ENCODE measurements at regions not wholly inside any gene's neighbourhood (a gene's known extent, or its start where the extent isn't known, plus 50 kb on each side); places are given as distances from the start of the nearest gene placed in this dataset.

DNA sequence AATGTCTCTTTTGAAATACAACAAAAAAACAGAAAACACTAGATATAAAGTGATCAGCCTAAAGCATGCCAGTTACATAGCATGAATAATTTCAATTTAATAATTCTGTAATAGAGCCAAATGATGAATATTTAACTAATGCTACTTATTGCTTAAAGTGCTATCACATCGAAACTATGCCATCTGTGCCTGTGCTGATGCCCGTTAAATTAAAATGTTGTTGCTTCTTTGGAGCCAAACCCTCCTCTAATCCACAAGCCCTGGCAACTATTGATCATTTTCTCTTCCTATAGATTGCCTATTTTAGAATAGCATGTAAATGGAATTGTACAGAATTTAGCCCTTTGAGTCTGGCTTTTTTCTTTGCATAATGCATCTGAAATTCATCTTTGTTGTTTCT, 356.2 kb downstream of the CHSY3 start:
- ATAC-seq (no peak), DNase-seq (no peak)
- Mint-ChIP-seq H3K27me3 (ENCODE audit: low read depth in 2 of 2) (no peaks in the 10 kb centered on the region), H3K4me1 (no peaks in the 10 kb centered on the region), H3K27ac (no peak overlapping the region), H3K9me3 (peaks cover 2 to 7% of the 10 kb centered on the region in 2 donors), H3K4me3 (no peak overlapping the region), H3K36me3 (no peaks in the 10 kb centered on the region)
- intact Hi-C loops (cut with micrococcal nuclease): no loop called here
- WGBS (ENCODE audit: insufficient coverage): 92% methylated on average over 2 of the region's 2 CpGs
- no peak overlapping the region for H3K27ac ChIP-seq (ENCODE audit: low read length)
- no peak overlapping the region for H3K4me3 ChIP-seq (ENCODE audit: low read length)
- H3K36me3 ChIP-seq (ENCODE audit: control insufficient read depth, insufficient read depth, low read length): no peaks in the 10 kb centered on the region
- H3K9me3 ChIP-seq (ENCODE audit: control insufficient read depth, insufficient read depth, low read length): no peaks in the 10 kb centered on the region
- no peak for TF ChIP-seq CTCF (IDR thresholded peaks at IDR 0.05)
- H3K4me1 ChIP-seq (ENCODE audit: control insufficient read depth, insufficient read depth, low read length): no peaks in the 10 kb centered on the region
- H3K27me3 ChIP-seq (ENCODE audit: control insufficient read depth, insufficient read depth, low read length): no peaks in the 10 kb centered on the region

DNA sequence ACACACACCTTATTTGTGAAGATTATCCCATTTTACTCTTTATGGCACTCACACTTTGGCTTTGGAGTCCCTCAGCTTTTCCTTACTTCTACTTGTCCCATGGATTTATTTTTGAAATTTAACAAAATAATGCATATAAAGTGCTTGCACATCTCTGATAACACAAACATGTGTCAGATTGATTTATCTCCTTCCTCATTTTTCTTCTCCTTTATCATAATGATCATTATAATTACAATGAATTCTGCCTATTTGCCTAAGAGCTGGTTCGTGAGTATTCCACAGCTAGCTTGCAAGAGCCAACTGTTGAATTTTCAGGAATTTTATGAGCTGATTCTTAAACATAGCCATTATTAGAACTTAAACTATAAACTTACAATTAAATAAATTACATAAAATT, 347.7 kb downstream of the CHSY3 start:
- Mint-ChIP-seq H3K4me3 (no peak overlapping the region), H3K4me1 (no peaks in the 10 kb centered on the region), H3K9me3 (peaks cover 7 to 8% of the 10 kb centered on the region in 2 donors), H3K27me3 (ENCODE audit: low read depth in 2 of 2) (no peaks in the 10 kb centered on the region), H3K27ac (no peak overlapping the region), H3K36me3 (no peaks in the 10 kb centered on the region)
- 38% methylated on average over 1 of the region's 1 CpG for WGBS (ENCODE audit: insufficient coverage)
- ATAC-seq: no peak
- DNase-seq: no peak
- H3K36me3 ChIP-seq (ENCODE audit: control insufficient read depth, insufficient read depth, low read length): no peaks in the 10 kb centered on the region
- no peaks in the 10 kb centered on the region for H3K27me3 ChIP-seq (ENCODE audit: control insufficient read depth, insufficient read depth, low read length)
- H3K27ac ChIP-seq (ENCODE audit: low read length): no peak overlapping the region
- intact Hi-C loops (cut with micrococcal nuclease): no loop called here
- H3K9me3 ChIP-seq (ENCODE audit: control insufficient read depth, insufficient read depth, low read length): no peaks in the 10 kb centered on the region
- no peak overlapping the region for H3K4me3 ChIP-seq (ENCODE audit: low read length)
- H3K4me1 ChIP-seq (ENCODE audit: control insufficient read depth, insufficient read depth, low read length): no peaks in the 10 kb centered on the region
- TF ChIP-seq CTCF (IDR thresholded peaks at IDR 0.05): no peak

DNA sequence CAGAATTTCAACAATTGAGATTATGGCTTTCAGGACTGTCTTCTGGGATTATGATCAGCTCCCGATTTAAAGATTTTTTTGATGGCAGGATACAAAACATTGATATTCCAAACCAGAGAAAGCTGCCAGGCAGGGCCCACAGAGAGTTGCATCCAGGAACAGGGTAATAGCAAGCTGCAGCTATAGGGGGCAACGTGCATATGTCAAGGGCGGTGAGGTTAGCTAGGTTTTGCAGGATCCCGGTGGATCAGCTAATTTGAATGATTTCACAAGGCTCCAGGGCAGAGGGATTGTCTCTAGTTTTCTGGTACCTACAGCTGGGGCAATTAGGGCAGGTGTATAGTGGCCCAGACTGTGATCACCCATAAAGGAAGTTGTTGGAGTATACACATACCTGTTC, 339.4 kb downstream of the CHSY3 start:
- no peak for ATAC-seq
- intact Hi-C loops (cut with micrococcal nuclease): no loop called here
- H3K27me3 ChIP-seq (ENCODE audit: control insufficient read depth, insufficient read depth, low read length): no peaks in the 10 kb centered on the region
- 79% methylated on average over 3 of the region's 4 CpGs for WGBS (ENCODE audit: insufficient coverage)
- H3K4me1 ChIP-seq (ENCODE audit: control insufficient read depth, insufficient read depth, low read length): no peaks in the 10 kb centered on the region
- TF ChIP-seq CTCF (IDR thresholded peaks at IDR 0.05): no peak
- Mint-ChIP-seq H3K27ac (no peak overlapping the region), H3K4me1 (no peaks in the 10 kb centered on the region), H3K36me3 (no peaks in the 10 kb centered on the region), H3K27me3 (ENCODE audit: low read depth in 2 of 2) (no peaks in the 10 kb centered on the region), H3K4me3 (no peak overlapping the region), H3K9me3 (peaks cover 0 to 2% of the 10 kb centered on the region in 2 donors)
- H3K9me3 ChIP-seq (ENCODE audit: control insufficient read depth, insufficient read depth, low read length): no peaks in the 10 kb centered on the region
- H3K27ac ChIP-seq (ENCODE audit: low read length): no peak overlapping the region
- no peak overlapping the region for H3K4me3 ChIP-seq (ENCODE audit: low read length)
- H3K36me3 ChIP-seq (ENCODE audit: control insufficient read depth, insufficient read depth, low read length): no peaks in the 10 kb centered on the region
- DNase-seq: no peak

DNA sequence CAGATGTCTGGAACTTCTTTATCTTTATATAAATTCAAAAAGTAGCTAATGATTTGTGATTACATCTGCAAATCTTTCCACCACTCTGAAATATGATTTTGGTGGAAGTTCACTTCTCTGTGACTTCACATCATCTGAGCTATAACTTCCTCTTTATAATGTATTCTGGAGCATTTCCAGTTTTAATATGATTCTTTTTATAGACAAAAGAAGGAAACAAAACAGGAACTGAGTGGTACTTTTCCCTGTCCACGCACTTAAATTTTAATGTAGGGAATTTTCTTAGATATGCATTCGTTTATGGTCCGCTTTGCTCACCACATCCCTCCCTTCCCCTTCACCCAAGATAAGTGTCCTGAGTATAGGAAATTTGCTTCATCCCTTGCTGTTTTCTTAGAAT, 333.5 kb downstream of the CHSY3 start:
- TF ChIP-seq CTCF (IDR thresholded peaks at IDR 0.05): no peak
- Mint-ChIP-seq H3K27me3 (ENCODE audit: low read depth in 2 of 2) (no peaks in the 10 kb centered on the region), H3K4me1 (no peaks in the 10 kb centered on the region), H3K36me3 (no peaks in the 10 kb centered on the region), H3K4me3 (no peak overlapping the region), H3K9me3 (peaks cover 3 to 4% of the 10 kb centered on the region in 2 donors), H3K27ac (no peak overlapping the region)
- WGBS (ENCODE audit: insufficient coverage): no CpG with 5 or more reads among the region's 3 CpGs
- ATAC-seq (no peak), DNase-seq (no peak)
- H3K4me1 ChIP-seq (ENCODE audit: control insufficient read depth, insufficient read depth, low read length): no peaks in the 10 kb centered on the region
- no peaks in the 10 kb centered on the region for H3K9me3 ChIP-seq (ENCODE audit: control insufficient read depth, insufficient read depth, low read length)
- H3K27me3 ChIP-seq (ENCODE audit: control insufficient read depth, insufficient read depth, low read length): no peaks in the 10 kb centered on the region
- H3K36me3 ChIP-seq (ENCODE audit: control insufficient read depth, insufficient read depth, low read length): no peaks in the 10 kb centered on the region
- intact Hi-C loops (cut with micrococcal nuclease): no loop called here
- H3K4me3 ChIP-seq (ENCODE audit: low read length): no peak overlapping the region
- no peak overlapping the region for H3K27ac ChIP-seq (ENCODE audit: low read length)

Measured in natural killer cell (primary cell).